CD4-positive, alpha-beta T cell treated with Interleukin-10 for 1 hour (primary cell): ENCODE measurements at regions not wholly inside any gene's neighbourhood (a gene's known extent, or its start where the extent isn't known, plus 50 kb on each side); places are given as distances from the start of the nearest gene placed in this dataset.

Experiments used
- DNase-seq: peaks from one replicate; pipeline ENCODE4 v3.0.0-alpha.2; 2020

- DNase-seq: no peak
These were observed 580.6 kb upstream of the SOX11 start for GRCh38 chr2:5111581-5111980.

- DNase-seq: no peak
These were observed 573.1 kb upstream of the SOX11 start for GRCh38 chr2:5119046-5119445.

GRCh38 chr2:5121121-5121520 is 571.1 kb upstream of the SOX11 start:
- DNase-seq: no peak

- DNase-seq: no peak
These were observed 570.5 kb upstream of the SOX11 start for GRCh38 chr2:5121642-5122041.

GRCh38 chr2:5123582-5124196 is 568.5 kb upstream of the SOX11 start:
- no peak for DNase-seq

- DNase-seq: no peak
These were observed 567.0 kb upstream of the SOX11 start for GRCh38 chr2:5125017-5125730.

- no peak for DNase-seq
These were observed 559.9 kb upstream of the SOX11 start for GRCh38 chr2:5132281-5132680.

- DNase-seq: no peak
These were observed 551.8 kb upstream of the SOX11 start for GRCh38 chr2:5140347-5140746.

GRCh38 chr2:5144159-5144558 is 548.0 kb upstream of the SOX11 start:
- no peak for DNase-seq

GRCh38 chr2:5145053-5145452 is 547.1 kb upstream of the SOX11 start:
- no peak for DNase-seq

GRCh38 chr2:5145801-5146200 is 546.4 kb upstream of the SOX11 start:
- DNase-seq: no peak

- DNase-seq: no peak
These were observed 543.6 kb upstream of the SOX11 start for GRCh38 chr2:5148392-5149085.

GRCh38 chr2:5150871-5151270 is 541.3 kb upstream of the SOX11 start:
- DNase-seq: no peak

GRCh38 chr2:5164776-5165525 is 527.2 kb upstream of the SOX11 start:
- DNase-seq: no peak

GRCh38 chr2:5172923-5173322 is 519.3 kb upstream of the SOX11 start:
- no peak for DNase-seq

- DNase-seq: no peak
These were observed 518.2 kb upstream of the SOX11 start for GRCh38 chr2:5173876-5174535.

- DNase-seq: no peak
These were observed 517.0 kb upstream of the SOX11 start for GRCh38 chr2:5175231-5175630.

GRCh38 chr2:5176764-5177163 is 515.4 kb upstream of the SOX11 start:
- DNase-seq: no peak

- no peak for DNase-seq
These were observed 509.2 kb upstream of the SOX11 start for GRCh38 chr2:5183031-5183430.

GRCh38 chr2:5187283-5187682 is 504.9 kb upstream of the SOX11 start:
- no peak for DNase-seq

- no peak for DNase-seq
These were observed 503.5 kb upstream of the SOX11 start for GRCh38 chr2:5188636-5189035.

- no peak for DNase-seq
These were observed 502.2 kb upstream of the SOX11 start for GRCh38 chr2:5190023-5190422.

GRCh38 chr2:5195636-5196035 is 496.5 kb upstream of the SOX11 start:
- no peak for DNase-seq
